OCI-LY1 (cell line): ENCODE measurements at regions not wholly inside any gene's neighbourhood (a gene's known extent, or its start where the extent isn't known, plus 50 kb on each side); places are given as distances from the start of the nearest gene placed in this dataset.

Source experiments
- EZH2 ChIP-seq: fragments of 200-600 bp; sonication (generic), shearing (Covaris generic); IDR thresholded peaks from 2 replicates; pipeline ENCODE4 v1.8.0; 2017; ENCODE audit warnings: borderline replicate concordance, mixed run types, mild to moderate bottlenecking, antibody characterized with exemption, low read length, moderate library complexity, mixed read lengths
- TF ChIP-seq, protein P1 (sequence below): fragments of 200-600 bp; sonication (generic), shearing (Covaris generic); IDR thresholded peaks from 2 replicates; pipeline ENCODE4 v1.5.1; 2017; ENCODE audit warnings: mild to moderate bottlenecking, antibody characterized with exemption, low read length, moderate library complexity, mixed read lengths

DNA sequence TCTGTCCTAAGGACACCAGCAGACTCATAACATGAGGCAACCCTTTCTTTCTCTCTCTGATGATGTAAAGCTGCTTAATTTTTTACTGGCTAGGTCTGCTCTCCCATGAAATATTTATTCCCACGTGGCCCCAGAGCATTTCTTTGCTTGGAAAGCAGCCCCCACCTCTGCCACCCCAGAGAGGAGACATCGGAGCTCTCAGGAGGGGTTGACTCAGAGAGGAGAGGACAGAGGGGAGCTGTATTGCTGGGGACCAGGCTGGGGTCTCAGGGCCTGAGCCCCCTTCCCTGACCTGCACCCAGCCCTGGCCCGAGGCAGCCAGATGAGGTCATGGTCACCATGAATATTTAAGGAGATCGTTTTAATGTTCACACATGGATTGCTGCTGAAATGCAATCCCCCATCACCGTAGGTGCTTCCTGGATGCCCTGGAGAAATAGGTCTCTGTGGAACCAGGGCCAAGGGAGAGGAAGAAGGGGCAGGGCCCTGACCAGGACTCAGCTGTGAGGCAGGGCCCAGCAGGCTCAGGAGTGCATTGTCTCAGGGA is 117.5 kb downstream of the DLL1 start:
- TF ChIP-seq, protein P1, sequence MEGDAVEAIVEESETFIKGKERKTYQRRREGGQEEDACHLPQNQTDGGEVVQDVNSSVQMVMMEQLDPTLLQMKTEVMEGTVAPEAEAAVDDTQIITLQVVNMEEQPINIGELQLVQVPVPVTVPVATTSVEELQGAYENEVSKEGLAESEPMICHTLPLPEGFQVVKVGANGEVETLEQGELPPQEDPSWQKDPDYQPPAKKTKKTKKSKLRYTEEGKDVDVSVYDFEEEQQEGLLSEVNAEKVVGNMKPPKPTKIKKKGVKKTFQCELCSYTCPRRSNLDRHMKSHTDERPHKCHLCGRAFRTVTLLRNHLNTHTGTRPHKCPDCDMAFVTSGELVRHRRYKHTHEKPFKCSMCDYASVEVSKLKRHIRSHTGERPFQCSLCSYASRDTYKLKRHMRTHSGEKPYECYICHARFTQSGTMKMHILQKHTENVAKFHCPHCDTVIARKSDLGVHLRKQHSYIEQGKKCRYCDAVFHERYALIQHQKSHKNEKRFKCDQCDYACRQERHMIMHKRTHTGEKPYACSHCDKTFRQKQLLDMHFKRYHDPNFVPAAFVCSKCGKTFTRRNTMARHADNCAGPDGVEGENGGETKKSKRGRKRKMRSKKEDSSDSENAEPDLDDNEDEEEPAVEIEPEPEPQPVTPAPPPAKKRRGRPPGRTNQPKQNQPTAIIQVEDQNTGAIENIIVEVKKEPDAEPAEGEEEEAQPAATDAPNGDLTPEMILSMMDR = no peak
- no peak for TF ChIP-seq EZH2
